ENCODE measurements at regions not wholly inside any gene's neighbourhood (a gene's known extent, or its start where the extent isn't known, plus 50 kb on each side); places are given as distances from the start of the nearest gene placed in this dataset.
A peak's percentile ranks its signal among the peaks of the same experiment; 100 is the strongest.

GRCh38 chr6:163707387-163708355 lies 293.2 kb downstream of the QKI start:
- no peak overlapping the region for H3K4me3 ChIP-seq (replicated peaks in 1 of 3; ENCODE audit: insufficient read depth in 1 of 3, low read depth in 2 of 3, low read length in 3 of 3)
- ATAC-seq (peak; percentile 58; the same call in 2 of the 3 replicates), FAIRE-seq (no peak), DNase-seq (ENCODE audit: low spot score) (no peak)
- no peaks in the 10 kb centered on the region for H3K79me2 ChIP-seq (ENCODE audit: insufficient read depth, low read length)
- no peaks in the 10 kb centered on the region for H3K4me1 ChIP-seq (ENCODE audit: insufficient read depth, low read length)
- H4K20me1 ChIP-seq (ENCODE audit: insufficient read depth, low read length), result no peaks in the 10 kb centered on the region
- POLR2A ChIA-PET, result no interaction called here
- intact Hi-C loops (cut with micrococcal nuclease; ENCODE audit: unreplicated experiment), result no loop called here
- H3K36me3 ChIP-seq (replicated peaks in 1 of 2; ENCODE audit: control insufficient read depth in 1 of 2, insufficient read depth in 2 of 2, low read length in 2 of 2), result no peaks in the 10 kb centered on the region
- in situ Hi-C loops (cut with HindIII; ENCODE audit: extremely low pct_ligation_motif_present, low pct_unique_long_range_greater_than_20kb), result no loop called here
- H3K9me3 ChIP-seq (ENCODE audit: low read length), result no peaks in the 10 kb centered on the region
- WGBS (ENCODE audit: low lambda C conversion rate), result 20% methylated on average over 18 of the region's 18 CpGs
- CTCF ChIA-PET (ENCODE audit: low intra/inter-chr PET ratio, low total read pairs), result no interaction called here
- H3K27ac ChIP-seq (ENCODE audit: extremely low read length, insufficient read depth, low read length), result no peak overlapping the region
- no peak overlapping the region for H3K4me2 ChIP-seq (ENCODE audit: low read depth, low read length)
- H3K27me3 ChIP-seq (ENCODE audit: control insufficient read depth in 1 of 2, insufficient read depth in 2 of 2, low read length in 2 of 2), result peaks cover 6 to 25% of the 10 kb centered on the region in 2 experiments; a peak in 3 of 5 replicates
- BruUV-seq (replicated peaks), result no TSS peak
- TF ChIP-seq MAF1 (CRISPR knock-in tag; IDR thresholded peaks at IDR 0.05; ENCODE audit: borderline replicate concordance) (no peak), MAFF (IDR thresholded peaks at IDR 0.05; ENCODE audit: low read depth, low read length) (no peak), SRF (IDR thresholded peaks at IDR 0.05; ENCODE audit: low read depth, low read length) (no peak), ZSCAN12 (CRISPR knock-in tag; IDR thresholded peaks at IDR 0.05) (no peak), NCOA1 (CRISPR knock-in tag; IDR thresholded peaks at IDR 0.05) (no peak)
- H2AFZ ChIP-seq (ENCODE audit: low read length), result no peak overlapping the region
- no peak overlapping the region for H3K9ac ChIP-seq (ENCODE audit: insufficient read depth, low read depth, low read length)

DNA sequence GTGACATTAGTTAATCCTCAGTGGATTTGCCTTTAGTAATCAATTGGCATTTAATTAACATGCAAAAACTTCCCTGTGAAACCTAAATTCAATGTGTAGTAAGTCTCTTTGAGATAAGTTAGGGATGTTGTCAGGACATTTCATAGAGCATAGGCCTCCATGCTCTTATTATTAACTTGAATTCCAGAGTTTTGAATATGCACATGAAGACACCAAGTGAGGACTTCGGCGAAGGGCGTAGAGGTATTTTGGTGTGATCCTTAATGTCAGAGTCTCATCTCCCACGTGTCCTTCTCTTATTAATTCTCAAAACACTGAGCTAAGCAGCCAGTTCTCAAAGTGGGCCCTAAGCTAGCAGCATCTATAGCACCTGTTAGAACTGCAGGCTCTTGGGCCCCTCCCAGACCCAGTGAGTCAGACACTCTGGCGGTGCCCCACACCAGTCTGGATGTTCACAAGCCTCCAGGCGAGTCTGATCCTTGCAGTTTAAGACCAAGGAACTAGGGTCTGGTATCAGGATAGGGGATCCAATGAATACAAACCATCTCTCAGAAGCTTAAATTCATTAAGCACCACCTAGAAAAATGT lies 292.1 kb downstream of the QKI start:
- no peaks in the 10 kb centered on the region for H3K79me2 ChIP-seq (ENCODE audit: insufficient read depth, low read length)
- ATAC-seq (no peak), FAIRE-seq (no peak), DNase-seq (ENCODE audit: low spot score) (no peak)
- intact Hi-C loops (cut with micrococcal nuclease; ENCODE audit: unreplicated experiment), result no loop called here
- in situ Hi-C loops (cut with HindIII; ENCODE audit: extremely low pct_ligation_motif_present, low pct_unique_long_range_greater_than_20kb), result no loop called here
- no peaks in the 10 kb centered on the region for H3K4me1 ChIP-seq (ENCODE audit: insufficient read depth, low read length)
- H2AFZ ChIP-seq (ENCODE audit: low read length), result no peak overlapping the region
- no peak overlapping the region for H3K9ac ChIP-seq (ENCODE audit: insufficient read depth, low read depth, low read length)
- BruUV-seq (replicated peaks), result no TSS peak
- ChIA-PET POLR2A (no interaction called here), CTCF (ENCODE audit: low intra/inter-chr PET ratio, low total read pairs) (no interaction called here)
- WGBS (ENCODE audit: low lambda C conversion rate), result 52% methylated on average over 6 of the region's 6 CpGs
- H3K4me2 ChIP-seq (ENCODE audit: low read depth, low read length), result no peak overlapping the region
- H3K4me3 ChIP-seq (replicated peaks in 1 of 3; ENCODE audit: insufficient read depth in 1 of 3, low read depth in 2 of 3, low read length in 3 of 3), result no peak overlapping the region
- no peaks in the 10 kb centered on the region for H3K9me3 ChIP-seq (ENCODE audit: low read length)
- no peaks in the 10 kb centered on the region for H4K20me1 ChIP-seq (ENCODE audit: insufficient read depth, low read length)
- peaks cover 6 to 27% of the 10 kb centered on the region in 2 experiments; a peak in 3 of 5 replicates for H3K27me3 ChIP-seq (ENCODE audit: control insufficient read depth in 1 of 2, insufficient read depth in 2 of 2, low read length in 2 of 2)
- no peaks in the 10 kb centered on the region for H3K36me3 ChIP-seq (replicated peaks in 1 of 2; ENCODE audit: control insufficient read depth in 1 of 2, insufficient read depth in 2 of 2, low read length in 2 of 2)
- H3K27ac ChIP-seq (ENCODE audit: extremely low read length, insufficient read depth, low read length), result no peak overlapping the region
- no peak for TF ChIP-seq ZSCAN20 (CRISPR knock-in tag; IDR thresholded peaks at IDR 0.05; ENCODE audit: borderline replicate concordance)
- TF ChIP-seq, protein P1, sequence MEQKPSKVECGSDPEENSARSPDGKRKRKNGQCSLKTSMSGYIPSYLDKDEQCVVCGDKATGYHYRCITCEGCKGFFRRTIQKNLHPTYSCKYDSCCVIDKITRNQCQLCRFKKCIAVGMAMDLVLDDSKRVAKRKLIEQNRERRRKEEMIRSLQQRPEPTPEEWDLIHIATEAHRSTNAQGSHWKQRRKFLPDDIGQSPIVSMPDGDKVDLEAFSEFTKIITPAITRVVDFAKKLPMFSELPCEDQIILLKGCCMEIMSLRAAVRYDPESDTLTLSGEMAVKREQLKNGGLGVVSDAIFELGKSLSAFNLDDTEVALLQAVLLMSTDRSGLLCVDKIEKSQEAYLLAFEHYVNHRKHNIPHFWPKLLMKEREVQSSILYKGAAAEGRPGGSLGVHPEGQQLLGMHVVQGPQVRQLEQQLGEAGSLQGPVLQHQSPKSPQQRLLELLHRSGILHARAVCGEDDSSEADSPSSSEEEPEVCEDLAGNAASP (CRISPR knock-in tag; IDR thresholded peaks at IDR 0.05; ENCODE audit: borderline replicate concordance), result no peak
- no peak for TF ChIP-seq RNF219 (CRISPR knock-in tag; IDR thresholded peaks at IDR 0.05)
- no peak for TF ChIP-seq TIGD3 (CRISPR knock-in tag; IDR thresholded peaks at IDR 0.05; ENCODE audit: borderline replicate concordance)
- no peak for TF ChIP-seq NR2F2 (IDR thresholded peaks at IDR 0.05; ENCODE audit: borderline replicate concordance, low read depth)
- TF ChIP-seq TBL1XR1 (IDR thresholded peaks at IDR 0.05; ENCODE audit: borderline replicate concordance, low read length, partially characterized antibody), result no peak

Data from HepG2 (cell line).